GM23338 (cell line): ENCODE measurements at regions not wholly inside any gene's neighbourhood (a gene's known extent, or its start where the extent isn't known, plus 50 kb on each side); places are given as distances from the start of the nearest gene placed in this dataset.

Experiments
- CREB1 ChIP-seq: fragments of 250-450 bp; sonication (Bioruptor Pico); IDR thresholded peaks from 2 replicates; pipeline ENCODE4 v1.5.0; 2020; ENCODE audit warnings: low read depth, mild to moderate bottlenecking, moderate library complexity
- CTCF ChIP-seq, 2 experiments: fragments of 200-600 bp in 1 of 2; sonication (generic) in 1 of 2; conservative IDR thresholded peaks; 2 replicates each; pipeline versions ENCODE4 v1.5.1 to v1.6.1; 2016 to 2017; ENCODE audit warnings: antibody characterized with exemption in 2 of 2, low read depth in 2 of 2, mild to moderate bottlenecking in 2 of 2, moderate library complexity in 1 of 2
- ETS1 ChIP-seq: IDR thresholded peaks from 2 replicates; pipeline ENCODE4 v1.6.1; 2016; ENCODE audit warnings: antibody characterized with exemption
- EZH2 ChIP-seq: fragments of 200-600 bp; sonication (generic); IDR thresholded peaks from one replicate; pipeline ENCODE4 v1.8.0; 2017; ENCODE audit warnings: antibody characterized with exemption, mild to moderate bottlenecking, low read depth; ENCODE audit not compliant: unreplicated experiment
- EZH2phosphoT487 ChIP-seq: fragments of 200-600 bp; sonication (generic); IDR thresholded peaks from one replicate; pipeline ENCODE4 v1.8.1; 2018; ENCODE audit warnings: antibody characterized with exemption; ENCODE audit not compliant: unreplicated experiment
- JUNB ChIP-seq: IDR thresholded peaks from one replicate; pipeline ENCODE4 v1.6.1; 2016; ENCODE audit warnings: antibody characterized with exemption; ENCODE audit not compliant: unreplicated experiment
- NANOG ChIP-seq: IDR thresholded peaks from 2 replicates; pipeline ENCODE4 v1.6.1; 2016; ENCODE audit warnings: antibody characterized with exemption, borderline replicate concordance
- POLR2AphosphoS5 ChIP-seq: IDR thresholded peaks from 2 replicates; pipeline ENCODE4 v1.6.1; 2016; ENCODE audit warnings: antibody characterized with exemption, low read depth
- STAT1 ChIP-seq: IDR thresholded peaks from one replicate; pipeline ENCODE4 v1.6.1; 2016; ENCODE audit warnings: antibody characterized with exemption; ENCODE audit not compliant: unreplicated experiment
- ZNF114 ChIP-seq: fragments of 250-450 bp; sonication (Bioruptor Pico); IDR thresholded peaks from 2 replicates; pipeline ENCODE4 v1.5.0; 2020; ENCODE audit warnings: mild to moderate bottlenecking, moderate library complexity
- ZNF331 ChIP-seq: fragments of 250-450 bp; sonication (Bioruptor Pico); IDR thresholded peaks from 2 replicates; pipeline ENCODE4 v1.5.0; 2020; ENCODE audit warnings: low read depth, mild to moderate bottlenecking, moderate library complexity
- ZNF462 ChIP-seq: fragments of 250-450 bp; sonication (Bioruptor Pico); IDR thresholded peaks from 2 replicates; pipeline ENCODE4 v1.5.0; 2020; ENCODE audit warnings: mild to moderate bottlenecking, moderate library complexity
- TF ChIP-seq, protein P1 (sequence below): IDR thresholded peaks from one replicate; pipeline ENCODE4 v1.6.1; 2018; ENCODE audit warnings: antibody characterized with exemption; ENCODE audit not compliant: unreplicated experiment

- TF ChIP-seq POLR2AphosphoS5 (no peak), EZH2phosphoT487 (no peak), CTCF (conservative IDR thresholded peaks at IDR 0.05; ENCODE audit: low read depth in 2 of 2) (no peak), EZH2 (no peak), CREB1 (no peak), NANOG (no peak), ETS1 (no peak), JUNB (no peak), ZNF331 (CRISPR knock-in tag) (no peak), ZNF114 (no peak), STAT1 (no peak), ZNF462 (no peak)
- TF ChIP-seq, protein P1, sequence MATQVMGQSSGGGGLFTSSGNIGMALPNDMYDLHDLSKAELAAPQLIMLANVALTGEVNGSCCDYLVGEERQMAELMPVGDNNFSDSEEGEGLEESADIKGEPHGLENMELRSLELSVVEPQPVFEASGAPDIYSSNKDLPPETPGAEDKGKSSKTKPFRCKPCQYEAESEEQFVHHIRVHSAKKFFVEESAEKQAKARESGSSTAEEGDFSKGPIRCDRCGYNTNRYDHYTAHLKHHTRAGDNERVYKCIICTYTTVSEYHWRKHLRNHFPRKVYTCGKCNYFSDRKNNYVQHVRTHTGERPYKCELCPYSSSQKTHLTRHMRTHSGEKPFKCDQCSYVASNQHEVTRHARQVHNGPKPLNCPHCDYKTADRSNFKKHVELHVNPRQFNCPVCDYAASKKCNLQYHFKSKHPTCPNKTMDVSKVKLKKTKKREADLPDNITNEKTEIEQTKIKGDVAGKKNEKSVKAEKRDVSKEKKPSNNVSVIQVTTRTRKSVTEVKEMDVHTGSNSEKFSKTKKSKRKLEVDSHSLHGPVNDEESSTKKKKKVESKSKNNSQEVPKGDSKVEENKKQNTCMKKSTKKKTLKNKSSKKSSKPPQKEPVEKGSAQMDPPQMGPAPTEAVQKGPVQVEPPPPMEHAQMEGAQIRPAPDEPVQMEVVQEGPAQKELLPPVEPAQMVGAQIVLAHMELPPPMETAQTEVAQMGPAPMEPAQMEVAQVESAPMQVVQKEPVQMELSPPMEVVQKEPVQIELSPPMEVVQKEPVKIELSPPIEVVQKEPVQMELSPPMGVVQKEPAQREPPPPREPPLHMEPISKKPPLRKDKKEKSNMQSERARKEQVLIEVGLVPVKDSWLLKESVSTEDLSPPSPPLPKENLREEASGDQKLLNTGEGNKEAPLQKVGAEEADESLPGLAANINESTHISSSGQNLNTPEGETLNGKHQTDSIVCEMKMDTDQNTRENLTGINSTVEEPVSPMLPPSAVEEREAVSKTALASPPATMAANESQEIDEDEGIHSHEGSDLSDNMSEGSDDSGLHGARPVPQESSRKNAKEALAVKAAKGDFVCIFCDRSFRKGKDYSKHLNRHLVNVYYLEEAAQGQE: no peak
These were observed 78.8 kb upstream of the ALKAL2 start for GRCh38 chr2:366706-367105.
